DOHH2 (cell line): ENCODE measurements at regions not wholly inside any gene's neighbourhood (a gene's known extent, or its start where the extent isn't known, plus 50 kb on each side); places are given as distances from the start of the nearest gene placed in this dataset.

ENCODE experiments used
- H3F3A ChIP-seq: fragments of 200-600 bp; sonication (generic), shearing (Covaris generic); 2 replicates; pipeline ENCODE4 v1.6.0; 2016; ENCODE audit warnings: antibody characterized with exemption, mild to moderate bottlenecking; ENCODE audit not compliant: control insufficient read depth, insufficient read depth
- H3K27ac ChIP-seq: fragments of 200-600 bp; sonication (generic); 2 replicates; pipeline ENCODE4 v1.5.1; 2014; ENCODE audit warnings: low read depth, mild to moderate bottlenecking, low read length, moderate library complexity
- H3K27me3 ChIP-seq: fragments of 200-600 bp; sonication (generic); 2 replicates; pipeline ENCODE4 v1.6.1; 2014; ENCODE audit warnings: mild to moderate bottlenecking, low read length, mixed read lengths; ENCODE audit not compliant: control insufficient read depth
- H3K36me3 ChIP-seq: fragments of 200-600 bp; sonication (generic); 2 replicates; pipeline ENCODE4 v1.6.1; 2014; ENCODE audit warnings: mild to moderate bottlenecking, low read length, moderate library complexity, mixed read lengths; ENCODE audit not compliant: control insufficient read depth
- H3K4me1 ChIP-seq: fragments of 200-600 bp; sonication (generic); 2 replicates; pipeline ENCODE4 v1.6.1; 2014; ENCODE audit warnings: mild to moderate bottlenecking, low read length, mixed read lengths; ENCODE audit not compliant: control insufficient read depth
- H3K4me2 ChIP-seq: fragments of 200-600 bp; sonication (generic); 2 replicates; pipeline ENCODE4 v1.6.0; 2014; ENCODE audit warnings: mild to moderate bottlenecking, low read length, moderate library complexity
- H3K4me3 ChIP-seq: fragments of 200-600 bp; sonication (generic); 2 replicates; pipeline ENCODE4 v1.5.1; 2014; ENCODE audit warnings: mild to moderate bottlenecking, low read length, mixed read lengths
- H3K79me2 ChIP-seq: fragments of 200-600 bp; sonication (generic); 2 replicates; pipeline ENCODE4 v1.6.1; 2014; ENCODE audit warnings: mild to moderate bottlenecking, low read length, mixed read lengths; ENCODE audit not compliant: control insufficient read depth
- H3K9me2 ChIP-seq: fragments of 200-600 bp; sonication (generic); replicated peaks from 2 replicates; pipeline ENCODE4 v1.6.1; 2014; ENCODE audit warnings: mild to moderate bottlenecking, low read length, mixed read lengths; ENCODE audit not compliant: control insufficient read depth
- H3K9me3 ChIP-seq: fragments of 200-600 bp; sonication (generic); 2 replicates; pipeline ENCODE4 v1.6.1; 2014; ENCODE audit warnings: antibody characterized with exemption, low read length, mixed read lengths; ENCODE audit not compliant: control insufficient read depth, insufficient read depth
- H4K20me1 ChIP-seq: fragments of 200-600 bp; sonication (generic); 2 replicates; pipeline ENCODE4 v1.6.0; 2014; ENCODE audit warnings: low read depth, mild to moderate bottlenecking, antibody characterized with exemption, low read length, moderate library complexity; ENCODE audit not compliant: control insufficient read depth, insufficient read depth
- EZH2phosphoT487 ChIP-seq: fragments of 200-600 bp; sonication (generic); IDR thresholded peaks from 2 replicates; pipeline ENCODE4 v1.6.1; 2017; ENCODE audit warnings: borderline replicate concordance, mild to moderate bottlenecking, antibody characterized with exemption, low read length, moderate library complexity, mixed read lengths
- TF ChIP-seq, protein P1 (sequence below): fragments of 200-600 bp; sonication (generic); IDR thresholded peaks from one replicate; pipeline ENCODE4 v1.5.1; 2014; ENCODE audit warnings: antibody characterized with exemption, mild to moderate bottlenecking, low read depth, low read length; ENCODE audit not compliant: poor library complexity, severe bottlenecking

DNA sequence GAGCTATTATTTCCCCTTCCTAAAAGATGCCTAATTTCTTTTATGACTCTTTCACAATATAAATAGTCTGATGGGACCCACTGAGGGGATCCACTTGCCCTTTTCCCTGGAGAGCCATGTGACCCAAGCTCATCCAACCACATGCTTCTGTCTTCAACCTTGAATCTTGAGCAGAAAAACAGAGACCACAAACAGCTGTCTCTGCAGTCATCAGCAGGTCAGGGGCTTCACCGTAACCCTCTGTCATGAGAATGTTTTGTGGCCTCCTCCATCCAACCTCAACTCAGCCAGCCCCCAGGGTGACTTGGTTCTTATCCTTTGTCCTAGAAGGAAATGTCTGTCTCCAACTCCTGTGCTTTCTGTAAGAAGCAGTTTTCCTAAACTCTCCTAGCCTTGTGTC is 129.6 kb upstream of the POU2AF2 start:
- H3F3A ChIP-seq = no peaks in the 10 kb centered on the region

DNA sequence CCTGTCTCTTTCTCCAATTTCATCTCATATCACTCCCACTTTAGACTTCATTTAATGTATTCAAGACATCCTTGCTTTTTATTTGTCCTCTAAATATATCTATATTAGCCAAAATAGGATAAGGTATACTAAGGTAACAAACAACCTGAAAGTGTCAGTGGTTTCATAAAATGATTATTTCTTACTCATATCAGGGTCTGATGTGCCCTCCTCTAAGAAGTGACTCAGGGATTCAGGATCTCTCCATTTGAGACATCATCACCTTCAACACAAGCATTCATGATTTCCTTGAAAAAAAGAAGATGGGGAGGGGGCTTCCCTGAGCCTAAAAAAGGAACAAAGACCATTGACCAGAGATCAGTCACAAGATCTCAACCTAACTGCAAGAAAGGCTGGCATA is 131.4 kb upstream of the POU2AF2 start:
- Histone ChIP-seq H3K4me3 (no peak overlapping the region), H4K20me1 (no peaks in the 10 kb centered on the region), H3K27me3 (no peaks in the 10 kb centered on the region)

More for the DNA sequence above, 129.6 kb upstream of the POU2AF2 start:
- Histone ChIP-seq H3K4me2 (no peak overlapping the region), H3K9me3 (no peaks in the 10 kb centered on the region), H3K27me3 (no peaks in the 10 kb centered on the region), H3K27ac (no peak overlapping the region), H3K4me1 (no peaks in the 10 kb centered on the region; the same call in 1 of the 2 replicates), H4K20me1 (no peaks in the 10 kb centered on the region), H3K36me3 (no peaks in the 10 kb centered on the region), H3K4me3 (no peak overlapping the region), H3K9me2 (no peaks in the 10 kb centered on the region), H3K79me2 (no peaks in the 10 kb centered on the region)
- TF ChIP-seq, protein P1, sequence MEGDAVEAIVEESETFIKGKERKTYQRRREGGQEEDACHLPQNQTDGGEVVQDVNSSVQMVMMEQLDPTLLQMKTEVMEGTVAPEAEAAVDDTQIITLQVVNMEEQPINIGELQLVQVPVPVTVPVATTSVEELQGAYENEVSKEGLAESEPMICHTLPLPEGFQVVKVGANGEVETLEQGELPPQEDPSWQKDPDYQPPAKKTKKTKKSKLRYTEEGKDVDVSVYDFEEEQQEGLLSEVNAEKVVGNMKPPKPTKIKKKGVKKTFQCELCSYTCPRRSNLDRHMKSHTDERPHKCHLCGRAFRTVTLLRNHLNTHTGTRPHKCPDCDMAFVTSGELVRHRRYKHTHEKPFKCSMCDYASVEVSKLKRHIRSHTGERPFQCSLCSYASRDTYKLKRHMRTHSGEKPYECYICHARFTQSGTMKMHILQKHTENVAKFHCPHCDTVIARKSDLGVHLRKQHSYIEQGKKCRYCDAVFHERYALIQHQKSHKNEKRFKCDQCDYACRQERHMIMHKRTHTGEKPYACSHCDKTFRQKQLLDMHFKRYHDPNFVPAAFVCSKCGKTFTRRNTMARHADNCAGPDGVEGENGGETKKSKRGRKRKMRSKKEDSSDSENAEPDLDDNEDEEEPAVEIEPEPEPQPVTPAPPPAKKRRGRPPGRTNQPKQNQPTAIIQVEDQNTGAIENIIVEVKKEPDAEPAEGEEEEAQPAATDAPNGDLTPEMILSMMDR = no peak
- no peak for TF ChIP-seq EZH2phosphoT487

DNA sequence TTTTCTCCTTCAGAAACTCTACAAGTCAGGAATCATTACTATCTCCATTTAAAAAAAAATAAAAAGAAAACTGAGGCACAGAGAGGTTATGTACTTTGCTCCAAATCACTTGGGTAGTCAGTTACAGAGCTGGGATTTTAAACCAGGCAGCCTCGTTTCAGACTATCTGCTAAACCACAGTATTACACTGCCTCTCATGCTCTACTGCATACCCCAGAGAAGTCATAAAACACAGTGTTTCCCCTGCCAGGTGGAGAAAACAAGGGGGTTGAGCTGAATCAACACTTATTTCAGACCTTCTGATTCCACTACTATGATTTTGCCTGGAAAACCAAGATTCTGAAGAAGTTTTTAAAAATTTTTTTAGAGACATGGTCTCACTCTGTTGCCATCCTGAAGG is 132.9 kb upstream of the POU2AF2 start:
- peaks cover 1% of the 10 kb centered on the region for H3K4me1 ChIP-seq
- H3F3A ChIP-seq = no peaks in the 10 kb centered on the region
- no peaks in the 10 kb centered on the region for H3K9me2 ChIP-seq
- TF ChIP-seq, protein P1 = no peak
- no peak for TF ChIP-seq EZH2phosphoT487
- H3K27ac ChIP-seq = no peak overlapping the region
- no peaks in the 10 kb centered on the region for H4K20me1 ChIP-seq
- H3K9me3 ChIP-seq = no peaks in the 10 kb centered on the region
- no peak overlapping the region for H3K4me2 ChIP-seq
- no peaks in the 10 kb centered on the region for H3K79me2 ChIP-seq
- H3K27me3 ChIP-seq = no peaks in the 10 kb centered on the region
- no peaks in the 10 kb centered on the region for H3K36me3 ChIP-seq
- no peak overlapping the region for H3K4me3 ChIP-seq

More for the DNA sequence above, 131.4 kb upstream of the POU2AF2 start:
- Histone ChIP-seq H3K9me3 (no peaks in the 10 kb centered on the region), H3F3A (no peaks in the 10 kb centered on the region), H3K9me2 (no peaks in the 10 kb centered on the region), H3K4me2 (no peak overlapping the region), H3K27ac (no peak overlapping the region), H3K79me2 (no peaks in the 10 kb centered on the region), H3K36me3 (no peaks in the 10 kb centered on the region), H3K4me1 (no peaks in the 10 kb centered on the region)
- TF ChIP-seq, protein P1 = no peak
- TF ChIP-seq EZH2phosphoT487 = no peak

DNA sequence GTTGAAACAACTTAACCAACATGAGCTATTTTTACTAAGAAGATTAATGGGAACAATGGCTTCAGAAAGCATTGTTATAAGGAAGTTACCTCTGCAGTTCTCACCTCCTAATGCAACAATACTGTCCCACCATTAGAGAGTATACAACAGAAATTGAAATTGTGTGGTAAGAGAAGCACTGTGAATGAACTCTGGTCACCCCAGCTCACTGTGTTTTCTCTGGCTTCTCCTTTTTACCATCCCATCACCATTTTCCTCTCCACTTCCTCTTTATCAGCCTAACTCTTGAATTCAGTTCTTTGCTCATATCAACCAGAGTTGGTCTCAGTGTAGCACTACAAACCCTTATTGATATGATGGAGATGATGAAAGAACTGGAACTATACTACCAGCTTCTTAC is 138.0 kb upstream of the POU2AF2 start:
- H3K4me3 ChIP-seq = no peak overlapping the region
- H3K27ac ChIP-seq = no peak overlapping the region
- H3K9me3 ChIP-seq = no peaks in the 10 kb centered on the region
- H3K4me1 ChIP-seq = peaks cover 15% of the 10 kb centered on the region
- TF ChIP-seq, protein P1 = no peak
- TF ChIP-seq EZH2phosphoT487 = no peak
- no peak overlapping the region for H3K4me2 ChIP-seq
- no peaks in the 10 kb centered on the region for H3K27me3 ChIP-seq
- H3F3A ChIP-seq = no peaks in the 10 kb centered on the region
- H3K9me2 ChIP-seq = no peaks in the 10 kb centered on the region
- H3K79me2 ChIP-seq = no peaks in the 10 kb centered on the region
- H4K20me1 ChIP-seq = no peaks in the 10 kb centered on the region
- no peaks in the 10 kb centered on the region for H3K36me3 ChIP-seq
